AG08396 (cell line): ENCODE measurements at regions not wholly inside any gene's neighbourhood (a gene's known extent, or its start where the extent isn't known, plus 50 kb on each side); places are given as distances from the start of the nearest gene placed in this dataset.

Experiments used
- DNase-seq: peaks from one replicate; pipeline ENCODE4 v3.0.0; 2012; ENCODE audit warnings: low spot score, mixed read lengths

- DNase-seq, result no peak
These were observed 156.5 kb upstream of the MYL2 start for GRCh38 chr12:111076611-111077451.

- DNase-seq, result no peak
These were observed 155.8 kb upstream of the MYL2 start for GRCh38 chr12:111076199-111076598.

- DNase-seq, result no peak
These were observed 154.6 kb upstream of the MYL2 start for GRCh38 chr12:111074965-111075364.

- DNase-seq, result no peak
These were observed 154.2 kb upstream of the MYL2 start for GRCh38 chr12:111074559-111074958.

- no peak for DNase-seq
These were observed 153.0 kb upstream of the MYL2 start for GRCh38 chr12:111073370-111073769.

GRCh38 chr12:111072299-111072698 is 151.9 kb upstream of the MYL2 start:
- DNase-seq, result no peak

GRCh38 chr12:111069886-111070285 is 149.5 kb upstream of the MYL2 start:
- no peak for DNase-seq

- no peak for DNase-seq
These were observed 147.9 kb upstream of the MYL2 start for GRCh38 chr12:111068290-111068689.

GRCh38 chr12:111067498-111067897 is 147.1 kb upstream of the MYL2 start:
- no peak for DNase-seq

- DNase-seq, result no peak
These were observed 146.5 kb upstream of the MYL2 start for GRCh38 chr12:111066744-111067437.

GRCh38 chr12:111064982-111065381 is 144.6 kb upstream of the MYL2 start:
- no peak for DNase-seq

- DNase-seq, result no peak
These were observed 143.8 kb upstream of the MYL2 start for GRCh38 chr12:111064154-111064553.

GRCh38 chr12:111063295-111064026 is 143.1 kb upstream of the MYL2 start:
- no peak for DNase-seq

GRCh38 chr12:111057701-111058425 is 137.5 kb upstream of the MYL2 start:
- DNase-seq, result no peak

- DNase-seq, result no peak
These were observed 136.5 kb upstream of the MYL2 start for GRCh38 chr12:111056618-111057521.

- DNase-seq, result no peak
These were observed 135.0 kb upstream of the MYL2 start for GRCh38 chr12:111055181-111055880.

GRCh38 chr12:111048991-111049390 is 128.6 kb upstream of the MYL2 start:
- DNase-seq, result no peak

- no peak for DNase-seq
These were observed 126.5 kb upstream of the MYL2 start for GRCh38 chr12:111046896-111047295.

- DNase-seq, result no peak
These were observed 125.6 kb upstream of the MYL2 start for GRCh38 chr12:111045941-111046340.

- no peak for DNase-seq
These were observed 120.7 kb upstream of the MYL2 start for GRCh38 chr12:111041091-111041490.
